ENCODE measurements at regions not wholly inside any gene's neighbourhood (a gene's known extent, or its start where the extent isn't known, plus 50 kb on each side); places are given as distances from the start of the nearest gene placed in this dataset.

- H3K36me3 ChIP-seq (ENCODE audit: control insufficient read depth in 2 of 3, insufficient read depth in 3 of 3, low read length in 3 of 3), result no peaks in the 10 kb centered on the region
- H3K27ac ChIP-seq (ENCODE audit: low read depth, low read length), result no peak overlapping the region
- no peaks in the 10 kb centered on the region for H3K4me1 ChIP-seq (ENCODE audit: control insufficient read depth in 2 of 2, insufficient read depth in 2 of 2, low read length in 2 of 2)
- Mint-ChIP-seq H3K27me3 (peaks cover 0 to 3% (median 0%) of the 10 kb centered on the region in 5 donors), H3K4me1 (no peaks in the 10 kb centered on the region), H3K4me3 (no peak overlapping the region), H3K36me3 (no peaks in the 10 kb centered on the region), H3K9me3 (peaks cover 0 to 9% (median 0%) of the 10 kb centered on the region in 11 donors), H3K27ac (no peak overlapping the region)
- no peak for DNase-seq
- CTCF ChIA-PET, result no interaction called here
- H3K9me3 ChIP-seq (ENCODE audit: control insufficient read depth in 2 of 3, low read length in 3 of 3), result no peaks in the 10 kb centered on the region
- intact Hi-C loops (cut with micrococcal nuclease), result no loop called here
- no peaks in the 10 kb centered on the region for H3K27me3 ChIP-seq (ENCODE audit: control insufficient read depth in 2 of 2, insufficient read depth in 2 of 2, low read length in 2 of 2)
- ATAC-seq, result no peak
- no peak overlapping the region for H3K4me3 ChIP-seq (ENCODE audit: low read length)
- POLR2A ChIA-PET, result no interaction called here
These were observed 161.9 kb upstream of the MEOX2 start for GRCh38 chr7:15848362-15848761.

GRCh38 chr7:15845868-15846267 is 159.4 kb upstream of the MEOX2 start:
- ChIA-PET CTCF (no interaction called here), POLR2A (no interaction called here)
- DNase-seq, result no peak
- Mint-ChIP-seq H3K36me3 (no peaks in the 10 kb centered on the region), H3K4me1 (no peaks in the 10 kb centered on the region), H3K9me3 (peaks cover 0 to 9% (median 1%) of the 10 kb centered on the region in 11 donors), H3K27ac (no peak overlapping the region), H3K27me3 (peaks cover 0 to 3% (median 0%) of the 10 kb centered on the region in 5 donors), H3K4me3 (no peak overlapping the region)
- Histone ChIP-seq H3K4me3 (ENCODE audit: low read length) (no peak overlapping the region), H3K27ac (ENCODE audit: low read depth, low read length) (no peak overlapping the region), H3K36me3 (ENCODE audit: control insufficient read depth in 2 of 3, insufficient read depth in 3 of 3, low read length in 3 of 3) (no peaks in the 10 kb centered on the region), H3K9me3 (ENCODE audit: control insufficient read depth in 2 of 3, low read length in 3 of 3) (no peaks in the 10 kb centered on the region), H3K4me1 (ENCODE audit: control insufficient read depth in 2 of 2, insufficient read depth in 2 of 2, low read length in 2 of 2) (no peaks in the 10 kb centered on the region), H3K27me3 (ENCODE audit: control insufficient read depth in 2 of 2, insufficient read depth in 2 of 2, low read length in 2 of 2) (no peaks in the 10 kb centered on the region)
- ATAC-seq, result no peak
- intact Hi-C loops (cut with micrococcal nuclease), result no loop called here

- H3K36me3 Mint-ChIP-seq, result no peaks in the 10 kb centered on the region
- no peak overlapping the region for H3K4me3 Mint-ChIP-seq
- ChIA-PET CTCF (no interaction called here), POLR2A (no interaction called here)
- H3K27ac Mint-ChIP-seq, result no peak overlapping the region
- Histone ChIP-seq H3K9me3 (ENCODE audit: control insufficient read depth in 2 of 3, low read length in 3 of 3) (no peaks in the 10 kb centered on the region), H3K4me3 (ENCODE audit: low read length) (no peak overlapping the region), H3K36me3 (ENCODE audit: control insufficient read depth in 2 of 3, insufficient read depth in 3 of 3, low read length in 3 of 3) (no peaks in the 10 kb centered on the region), H3K4me1 (ENCODE audit: control insufficient read depth in 2 of 2, insufficient read depth in 2 of 2, low read length in 2 of 2) (no peaks in the 10 kb centered on the region), H3K27me3 (ENCODE audit: control insufficient read depth in 2 of 2, insufficient read depth in 2 of 2, low read length in 2 of 2) (no peaks in the 10 kb centered on the region), H3K27ac (ENCODE audit: low read depth, low read length) (no peak overlapping the region)
- no peak for ATAC-seq
- no peaks in the 10 kb centered on the region for H3K4me1 Mint-ChIP-seq
- peaks cover 0 to 3% (median 0%) of the 10 kb centered on the region in 5 donors for H3K27me3 Mint-ChIP-seq
- intact Hi-C loops (cut with micrococcal nuclease), result no loop called here
- peaks cover 0 to 9% (median 1%) of the 10 kb centered on the region in 11 donors for H3K9me3 Mint-ChIP-seq
- DNase-seq, result no peak
These were observed 159.0 kb upstream of the MEOX2 start for GRCh38 chr7:15845461-15845860.

GRCh38 chr7:15839416-15840100 is 153.1 kb upstream of the MEOX2 start:
- Mint-ChIP-seq H3K4me3 (no peak overlapping the region), H3K36me3 (no peaks in the 10 kb centered on the region), H3K4me1 (no peaks in the 10 kb centered on the region), H3K27me3 (peaks cover 0 to under 1% (median 0%) of the 10 kb centered on the region in 5 donors), H3K27ac (no peak overlapping the region), H3K9me3 (peaks cover 0 to 14% (median 0%) of the 10 kb centered on the region in 11 donors)
- DNase-seq (no peak), ATAC-seq (no peak)
- POLR2A ChIA-PET, result no interaction called here
- intact Hi-C loops (cut with micrococcal nuclease), result no loop called here
- Histone ChIP-seq H3K27ac (ENCODE audit: low read depth, low read length) (no peak overlapping the region), H3K27me3 (ENCODE audit: control insufficient read depth in 2 of 2, insufficient read depth in 2 of 2, low read length in 2 of 2) (no peaks in the 10 kb centered on the region), H3K4me1 (ENCODE audit: control insufficient read depth in 2 of 2, insufficient read depth in 2 of 2, low read length in 2 of 2) (no peaks in the 10 kb centered on the region), H3K4me3 (ENCODE audit: low read length) (no peak overlapping the region), H3K9me3 (ENCODE audit: control insufficient read depth in 2 of 3, low read length in 3 of 3) (no peaks in the 10 kb centered on the region), H3K36me3 (ENCODE audit: control insufficient read depth in 2 of 3, insufficient read depth in 3 of 3, low read length in 3 of 3) (no peaks in the 10 kb centered on the region)
- CTCF ChIA-PET, result no interaction called here

- Histone ChIP-seq H3K4me1 (ENCODE audit: control insufficient read depth in 2 of 2, insufficient read depth in 2 of 2, low read length in 2 of 2) (no peaks in the 10 kb centered on the region), H3K36me3 (ENCODE audit: control insufficient read depth in 2 of 3, insufficient read depth in 3 of 3, low read length in 3 of 3) (no peaks in the 10 kb centered on the region), H3K4me3 (ENCODE audit: low read length) (no peak overlapping the region), H3K27me3 (ENCODE audit: control insufficient read depth in 2 of 2, insufficient read depth in 2 of 2, low read length in 2 of 2) (no peaks in the 10 kb centered on the region), H3K9me3 (ENCODE audit: control insufficient read depth in 2 of 3, low read length in 3 of 3) (no peaks in the 10 kb centered on the region), H3K27ac (ENCODE audit: low read depth, low read length) (no peak overlapping the region)
- Mint-ChIP-seq H3K4me1 (no peaks in the 10 kb centered on the region), H3K27me3 (no peaks in the 10 kb centered on the region), H3K27ac (no peak overlapping the region), H3K9me3 (peaks cover 0 to 10% (median 0%) of the 10 kb centered on the region in 11 donors), H3K36me3 (no peaks in the 10 kb centered on the region), H3K4me3 (no peak overlapping the region)
- ATAC-seq, result no peak
- ChIA-PET CTCF (no interaction called here), POLR2A (no interaction called here)
- intact Hi-C loops (cut with micrococcal nuclease), result loop anchor here in 1 of 2 donors (1.0 kb wide), 1 partner anchor 38 kb away; no protein-coding TSS in a partner anchor
- DNase-seq, result no peak
These were observed 151.8 kb upstream of the MEOX2 start for GRCh38 chr7:15838265-15838664.

GRCh38 chr7:15837306-15837950 is 150.9 kb upstream of the MEOX2 start:
- peaks cover 0 to 10% (median 0%) of the 10 kb centered on the region in 11 donors for H3K9me3 Mint-ChIP-seq
- no peak overlapping the region for H3K27ac ChIP-seq (ENCODE audit: low read depth, low read length)
- no peaks in the 10 kb centered on the region for H3K4me1 ChIP-seq (ENCODE audit: control insufficient read depth in 2 of 2, insufficient read depth in 2 of 2, low read length in 2 of 2)
- POLR2A ChIA-PET, result no interaction called here
- CTCF ChIA-PET, result no interaction called here
- H3K27me3 ChIP-seq (ENCODE audit: control insufficient read depth in 2 of 2, insufficient read depth in 2 of 2, low read length in 2 of 2), result no peaks in the 10 kb centered on the region
- intact Hi-C loops (cut with micrococcal nuclease), result no loop called here
- no peak overlapping the region for H3K27ac Mint-ChIP-seq
- no peaks in the 10 kb centered on the region for H3K9me3 ChIP-seq (ENCODE audit: control insufficient read depth in 2 of 3, low read length in 3 of 3)
- DNase-seq (no peak), ATAC-seq (no peak)
- no peaks in the 10 kb centered on the region for H3K27me3 Mint-ChIP-seq
- H3K4me1 Mint-ChIP-seq, result no peaks in the 10 kb centered on the region
- H3K36me3 ChIP-seq (ENCODE audit: control insufficient read depth in 2 of 3, insufficient read depth in 3 of 3, low read length in 3 of 3), result no peaks in the 10 kb centered on the region
- no peak overlapping the region for H3K4me3 Mint-ChIP-seq
- H3K4me3 ChIP-seq (ENCODE audit: low read length), result no peak overlapping the region
- H3K36me3 Mint-ChIP-seq, result no peaks in the 10 kb centered on the region

- peaks cover 0 to 10% (median 0%) of the 10 kb centered on the region in 11 donors for H3K9me3 Mint-ChIP-seq
- Histone ChIP-seq H3K9me3 (ENCODE audit: control insufficient read depth in 2 of 3, low read length in 3 of 3) (no peaks in the 10 kb centered on the region), H3K36me3 (ENCODE audit: control insufficient read depth in 2 of 3, insufficient read depth in 3 of 3, low read length in 3 of 3) (no peaks in the 10 kb centered on the region), H3K4me1 (ENCODE audit: control insufficient read depth in 2 of 2, insufficient read depth in 2 of 2, low read length in 2 of 2) (no peaks in the 10 kb centered on the region), H3K4me3 (ENCODE audit: low read length) (no peak overlapping the region), H3K27me3 (ENCODE audit: control insufficient read depth in 2 of 2, insufficient read depth in 2 of 2, low read length in 2 of 2) (no peaks in the 10 kb centered on the region), H3K27ac (ENCODE audit: low read depth, low read length) (no peak overlapping the region)
- no peaks in the 10 kb centered on the region for H3K36me3 Mint-ChIP-seq
- intact Hi-C loops (cut with micrococcal nuclease), result no loop called here
- H3K27me3 Mint-ChIP-seq, result no peaks in the 10 kb centered on the region
- H3K4me1 Mint-ChIP-seq, result no peaks in the 10 kb centered on the region
- ATAC-seq (no peak), DNase-seq (no peak)
- no peak overlapping the region for H3K27ac Mint-ChIP-seq
- ChIA-PET CTCF (no interaction called here), POLR2A (no interaction called here)
- H3K4me3 Mint-ChIP-seq, result no peak overlapping the region
These were observed 150.2 kb upstream of the MEOX2 start for GRCh38 chr7:15836651-15837050.
